HL-60 (cell line): ENCODE measurements at regions not wholly inside any gene's neighbourhood (a gene's known extent, or its start where the extent isn't known, plus 50 kb on each side); places are given as distances from the start of the nearest gene placed in this dataset.

Experiments used
- DNase-seq, 2 experiments: peaks; one replicate each; pipeline ENCODE4 v3.0.0-alpha.2; 2010 to 2020; ENCODE audit warnings: low read depth in 1 of 2, low spot score in 1 of 2
- H3K27ac ChIP-seq: fragments of 250-450 bp; sonication (Bioruptor Pico); replicated peaks from 2 replicates; pipeline ENCODE4 v1.5.1; 2020; ENCODE audit warnings: mild to moderate bottlenecking, moderate library complexity
- H3K27me3 ChIP-seq: fragments of 250-450 bp; sonication (Bioruptor Pico); 2 replicates; pipeline ENCODE4 v1.5.1; 2021; ENCODE audit warnings: mild to moderate bottlenecking, moderate library complexity; ENCODE audit not compliant: insufficient read depth, poor library complexity, severe bottlenecking
- H3K4me3 ChIP-seq: replicated peaks from 2 replicates; pipeline ENCODE4 v1.5.1; 2011; ENCODE audit warnings: mild to moderate bottlenecking, control low read depth, low read length; ENCODE audit not compliant: insufficient read depth
- GABPA ChIP-seq: IDR thresholded peaks from 2 replicates; pipeline ENCODE4 v1.6.1; 2012; ENCODE audit warnings: low read depth
- POLR2AphosphoS5 ChIP-seq: IDR thresholded peaks from 2 replicates; pipeline ENCODE4 v1.6.1; 2012; ENCODE audit warnings: low read depth
- SPI1 ChIP-seq: IDR thresholded peaks from 2 replicates; pipeline ENCODE4 v1.6.1; 2012; ENCODE audit warnings: low read depth, mild to moderate bottlenecking, borderline replicate concordance
- TF ChIP-seq, protein P1 (sequence below): IDR thresholded peaks from one replicate; pipeline ENCODE4 v1.5.1; 2011; ENCODE audit warnings: low read length, control low read depth, inconsistent platforms; ENCODE audit not compliant: insufficient read depth
- TF ChIP-seq, protein P2 (sequence below): IDR thresholded peaks from 2 replicates; pipeline ENCODE4 v1.6.1; 2012; ENCODE audit warnings: low read depth; ENCODE audit not compliant: insufficient replicate concordance

DNA sequence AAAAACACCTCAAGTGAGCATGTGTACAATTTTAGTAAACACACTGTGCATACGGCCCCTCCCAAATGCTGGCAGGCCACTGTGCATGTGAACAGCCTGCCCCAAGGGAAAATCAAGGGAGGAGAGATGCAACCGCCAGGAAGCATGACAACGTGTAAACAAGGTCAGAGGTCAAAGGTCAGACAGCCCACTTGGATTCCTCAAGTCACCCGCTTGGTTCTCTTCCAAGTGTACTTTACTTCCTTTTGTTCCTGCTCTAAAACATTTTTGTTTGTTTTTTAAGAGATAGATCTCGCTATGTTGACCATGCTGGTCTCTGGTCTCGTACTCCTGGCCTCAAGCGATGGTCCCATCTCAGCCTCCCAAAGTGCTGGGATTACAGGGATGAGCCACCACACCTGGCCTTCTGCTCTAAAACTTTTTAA is 126.7 kb upstream of the SHB start:
- no peak overlapping the region for H3K27ac ChIP-seq
- H3K4me3 ChIP-seq = no peak overlapping the region
- TF ChIP-seq POLR2AphosphoS5 (no peak), SPI1 (no peak), GABPA (no peak)
- TF ChIP-seq, protein P1, sequence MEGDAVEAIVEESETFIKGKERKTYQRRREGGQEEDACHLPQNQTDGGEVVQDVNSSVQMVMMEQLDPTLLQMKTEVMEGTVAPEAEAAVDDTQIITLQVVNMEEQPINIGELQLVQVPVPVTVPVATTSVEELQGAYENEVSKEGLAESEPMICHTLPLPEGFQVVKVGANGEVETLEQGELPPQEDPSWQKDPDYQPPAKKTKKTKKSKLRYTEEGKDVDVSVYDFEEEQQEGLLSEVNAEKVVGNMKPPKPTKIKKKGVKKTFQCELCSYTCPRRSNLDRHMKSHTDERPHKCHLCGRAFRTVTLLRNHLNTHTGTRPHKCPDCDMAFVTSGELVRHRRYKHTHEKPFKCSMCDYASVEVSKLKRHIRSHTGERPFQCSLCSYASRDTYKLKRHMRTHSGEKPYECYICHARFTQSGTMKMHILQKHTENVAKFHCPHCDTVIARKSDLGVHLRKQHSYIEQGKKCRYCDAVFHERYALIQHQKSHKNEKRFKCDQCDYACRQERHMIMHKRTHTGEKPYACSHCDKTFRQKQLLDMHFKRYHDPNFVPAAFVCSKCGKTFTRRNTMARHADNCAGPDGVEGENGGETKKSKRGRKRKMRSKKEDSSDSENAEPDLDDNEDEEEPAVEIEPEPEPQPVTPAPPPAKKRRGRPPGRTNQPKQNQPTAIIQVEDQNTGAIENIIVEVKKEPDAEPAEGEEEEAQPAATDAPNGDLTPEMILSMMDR = no peak
- TF ChIP-seq, protein P2, sequence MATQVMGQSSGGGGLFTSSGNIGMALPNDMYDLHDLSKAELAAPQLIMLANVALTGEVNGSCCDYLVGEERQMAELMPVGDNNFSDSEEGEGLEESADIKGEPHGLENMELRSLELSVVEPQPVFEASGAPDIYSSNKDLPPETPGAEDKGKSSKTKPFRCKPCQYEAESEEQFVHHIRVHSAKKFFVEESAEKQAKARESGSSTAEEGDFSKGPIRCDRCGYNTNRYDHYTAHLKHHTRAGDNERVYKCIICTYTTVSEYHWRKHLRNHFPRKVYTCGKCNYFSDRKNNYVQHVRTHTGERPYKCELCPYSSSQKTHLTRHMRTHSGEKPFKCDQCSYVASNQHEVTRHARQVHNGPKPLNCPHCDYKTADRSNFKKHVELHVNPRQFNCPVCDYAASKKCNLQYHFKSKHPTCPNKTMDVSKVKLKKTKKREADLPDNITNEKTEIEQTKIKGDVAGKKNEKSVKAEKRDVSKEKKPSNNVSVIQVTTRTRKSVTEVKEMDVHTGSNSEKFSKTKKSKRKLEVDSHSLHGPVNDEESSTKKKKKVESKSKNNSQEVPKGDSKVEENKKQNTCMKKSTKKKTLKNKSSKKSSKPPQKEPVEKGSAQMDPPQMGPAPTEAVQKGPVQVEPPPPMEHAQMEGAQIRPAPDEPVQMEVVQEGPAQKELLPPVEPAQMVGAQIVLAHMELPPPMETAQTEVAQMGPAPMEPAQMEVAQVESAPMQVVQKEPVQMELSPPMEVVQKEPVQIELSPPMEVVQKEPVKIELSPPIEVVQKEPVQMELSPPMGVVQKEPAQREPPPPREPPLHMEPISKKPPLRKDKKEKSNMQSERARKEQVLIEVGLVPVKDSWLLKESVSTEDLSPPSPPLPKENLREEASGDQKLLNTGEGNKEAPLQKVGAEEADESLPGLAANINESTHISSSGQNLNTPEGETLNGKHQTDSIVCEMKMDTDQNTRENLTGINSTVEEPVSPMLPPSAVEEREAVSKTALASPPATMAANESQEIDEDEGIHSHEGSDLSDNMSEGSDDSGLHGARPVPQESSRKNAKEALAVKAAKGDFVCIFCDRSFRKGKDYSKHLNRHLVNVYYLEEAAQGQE = no peak
- no peaks in the 10 kb centered on the region for H3K27me3 ChIP-seq
- DNase-seq = no peak

DNA sequence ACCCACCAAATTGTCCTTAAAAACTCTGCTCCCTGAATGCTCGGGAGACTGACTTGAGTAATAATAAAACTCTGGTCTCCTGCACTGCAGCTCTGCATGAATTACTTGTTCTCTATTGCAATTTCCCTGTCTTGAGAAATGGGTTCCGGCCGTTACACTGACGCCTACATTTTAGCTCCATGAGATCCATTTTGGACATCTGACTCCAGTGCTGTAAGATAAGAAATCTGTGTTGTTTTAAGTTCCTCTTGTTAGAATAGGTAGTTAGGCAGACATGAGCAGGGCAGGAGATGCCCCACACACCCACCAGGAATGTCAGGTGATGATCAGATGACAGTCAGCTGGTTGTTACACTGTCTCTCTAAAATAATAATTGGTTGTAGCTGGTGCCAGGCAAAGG is 125.8 kb upstream of the SHB start:
- Histone ChIP-seq H3K4me3 (no peak overlapping the region), H3K27ac (no peak overlapping the region), H3K27me3 (no peaks in the 10 kb centered on the region)
- peak in 1 of 2 experiments; percentile 36 for DNase-seq
- TF ChIP-seq, protein P1 = no peak
- TF ChIP-seq, protein P2 = no peak
- no peak for TF ChIP-seq POLR2AphosphoS5
- no peak for TF ChIP-seq SPI1
- TF ChIP-seq GABPA = no peak

DNA sequence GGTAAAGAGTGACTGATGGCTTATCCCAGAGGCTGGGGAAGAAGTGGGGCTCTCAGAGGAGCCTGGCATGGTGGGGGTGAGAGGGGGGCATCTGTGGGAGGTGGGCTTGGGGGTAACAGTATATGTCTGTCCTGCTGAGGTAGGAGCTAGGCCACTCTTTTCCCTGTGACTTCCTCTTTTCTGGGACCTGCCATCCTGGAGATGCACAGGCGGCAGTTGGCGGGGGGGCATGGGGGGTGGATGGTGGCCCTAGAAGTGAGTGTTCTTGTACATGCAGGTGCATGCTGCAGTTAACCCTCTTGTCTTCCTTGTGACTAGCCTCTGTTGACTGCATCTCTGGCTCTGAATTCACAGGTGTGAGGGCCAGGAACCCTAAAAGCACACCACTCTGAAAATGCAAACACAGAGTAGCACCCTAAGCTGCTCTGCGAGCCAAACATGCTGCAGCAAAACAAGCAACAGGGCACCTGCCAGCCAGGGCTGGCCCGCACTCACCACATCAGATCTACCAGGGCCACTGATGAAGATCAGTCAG is 123.8 kb upstream of the SHB start:
- Histone ChIP-seq H3K4me3 (no peak overlapping the region), H3K27ac (no peak overlapping the region), H3K27me3 (no peaks in the 10 kb centered on the region)
- no peak for DNase-seq
- TF ChIP-seq, protein P2 = no peak
- TF ChIP-seq SPI1 (peak; percentile 72), GABPA (no peak)
